RWPE2 (cell line): ENCODE measurements at regions not wholly inside any gene's neighbourhood (a gene's known extent, or its start where the extent isn't known, plus 50 kb on each side); places are given as distances from the start of the nearest gene placed in this dataset.
"Not testable (repeated sequence)": the region's sequence is repeated elsewhere in the genome, so short reads cannot be mapped to it uniquely, and the experiment has no call there.

Experiments used
- ATAC-seq: fragments of 200-7000 bp; cut with Tn5 transposase; 3 replicates; pipeline ENCODE4 v1.9.1; 2021; ENCODE audit warnings: low read depth
- DNase-seq: peaks from one replicate; pipeline ENCODE4 v3.0.0-alpha.2; 2020; ENCODE audit warnings: low spot score
- H3K27ac ChIP-seq: fragments of 450-650 bp; 2 replicates; pipeline ENCODE4 v1.5.1; 2017; ENCODE audit warnings: mild to moderate bottlenecking; ENCODE audit not compliant: poor library complexity, severe bottlenecking
- H3K27me3 ChIP-seq: fragments of 250-450 bp; sonication (Bioruptor Pico); 2 replicates; pipeline ENCODE4 v1.5.1; 2021; ENCODE audit warnings: mild to moderate bottlenecking, moderate library complexity; ENCODE audit not compliant: insufficient read depth, poor library complexity, severe bottlenecking
- H3K36me3 ChIP-seq: fragments of 250-450 bp; sonication (Bioruptor Pico); 2 replicates; pipeline ENCODE4 v1.5.1; 2020; ENCODE audit warnings: low read depth, mild to moderate bottlenecking, moderate library complexity
- H3K4me1 ChIP-seq: fragments of 250-450 bp; sonication (Bioruptor Pico); 2 replicates; pipeline ENCODE4 v1.5.1; 2021; ENCODE audit warnings: mild to moderate bottlenecking, moderate library complexity; ENCODE audit not compliant: insufficient read depth, poor library complexity, severe bottlenecking
- H3K4me3 ChIP-seq: fragments of 250-450 bp; sonication (Bioruptor Pico); 2 replicates; pipeline ENCODE4 v1.5.1; 2021; ENCODE audit warnings: mild to moderate bottlenecking, moderate library complexity; ENCODE audit not compliant: severe bottlenecking
- H3K9me3 ChIP-seq: fragments of 250-450 bp; sonication (Bioruptor Pico); 2 replicates; pipeline ENCODE4 v1.5.1; 2021; ENCODE audit warnings: mild to moderate bottlenecking, moderate library complexity; ENCODE audit not compliant: severe bottlenecking
- CTCF ChIP-seq: fragments of 450-650 bp; IDR thresholded peaks from one replicate; pipeline ENCODE4 v1.5.1; 2017; ENCODE audit warnings: mild to moderate bottlenecking, moderate library complexity; ENCODE audit not compliant: poor library complexity, severe bottlenecking

GRCh38 chr9:13800776-13801175, 513.2 kb downstream of the NFIB start:
- Histone ChIP-seq H3K4me1 (no peaks in the 10 kb centered on the region), H3K27ac (no peak overlapping the region), H3K27me3 (no peaks in the 10 kb centered on the region), H3K4me3 (no peak overlapping the region), H3K9me3 (no peaks in the 10 kb centered on the region), H3K36me3 (no peaks in the 10 kb centered on the region)
- no peak for ATAC-seq
- TF ChIP-seq CTCF, result no peak
- no peak for DNase-seq

GRCh38 chr9:13797701-13798100, 516.2 kb downstream of the NFIB start:
- H3K27ac ChIP-seq, H3K9me3 ChIP-seq, ATAC-seq, H3K4me1 ChIP-seq, DNase-seq, H3K27me3 ChIP-seq, H3K36me3 ChIP-seq, H3K4me3 ChIP-seq: not testable (repeated sequence)

GRCh38 chr9:13791816-13792215, 512.3 kb upstream of the MPDZ start:
- DNase-seq (no peak), ATAC-seq (no peak)
- no peaks in the 10 kb centered on the region for H3K36me3 ChIP-seq
- H3K27me3 ChIP-seq, result no peaks in the 10 kb centered on the region
- H3K9me3 ChIP-seq, result no peaks in the 10 kb centered on the region
- no peaks in the 10 kb centered on the region for H3K4me1 ChIP-seq
- H3K4me3 ChIP-seq, result no peak overlapping the region
- no peak for TF ChIP-seq CTCF
- no peak overlapping the region for H3K27ac ChIP-seq

- Histone ChIP-seq H3K4me1 (no peaks in the 10 kb centered on the region), H3K36me3 (no peaks in the 10 kb centered on the region), H3K27me3 (no peaks in the 10 kb centered on the region), H3K27ac (no peak overlapping the region), H3K4me3 (no peak overlapping the region), H3K9me3 (no peaks in the 10 kb centered on the region)
- no peak for ATAC-seq
- no peak for TF ChIP-seq CTCF
- DNase-seq, result no peak
Measured at GRCh38 chr9:13790055-13790454, 510.6 kb upstream of the MPDZ start.

- TF ChIP-seq CTCF, result no peak
- H3K9me3 ChIP-seq, result no peaks in the 10 kb centered on the region
- no peak overlapping the region for H3K27ac ChIP-seq
- no peak overlapping the region for H3K4me3 ChIP-seq
- DNase-seq (no peak), ATAC-seq (no peak)
- no peaks in the 10 kb centered on the region for H3K4me1 ChIP-seq
- H3K36me3 ChIP-seq, result no peaks in the 10 kb centered on the region
- no peaks in the 10 kb centered on the region for H3K27me3 ChIP-seq
Measured at GRCh38 chr9:13787234-13787833, 507.8 kb upstream of the MPDZ start.
